K562 (cell line): ENCODE measurements at regions not wholly inside any gene's neighbourhood (a gene's known extent, or its start where the extent isn't known, plus 50 kb on each side); places are given as distances from the start of the nearest gene placed in this dataset.

Experiments used
- ATAC-seq: fragments of 200-7000 bp; cut with Tn5 transposase; 3 replicates; pipeline ENCODE4 v1.9.1; 2020; ENCODE audit warnings: moderate library complexity
- BruUV-seq: library from RNA; stranded (reverse); fragments of 400-500 nt; replicated peaks from 2 replicates; lab custom pipeline; 2021; lab: Mats Ljungman, UMichigan
- CTCF ChIA-PET: fragments of 300-600 bp; formaldehyde crosslinking; extraction: SDS; loops from one replicate; lab custom pipeline; 2021; ENCODE audit warnings: low intra/inter-chr PET ratio; lab: Yijun Ruan, JAX
- POLR2A ChIA-PET: fragments of 300-600, 350-650 bp; sonication (Branson Sonifier 250); formaldehyde crosslinking; extraction: SDS; loops from one replicate; lab custom pipeline; 2021; ENCODE audit warnings: antibody characterized with exemption, inconsistent platforms; lab: Yijun Ruan, JAX
- DNase-seq, 4 experiments: peaks; one replicate each; pipeline versions ENCODE4 v3.0.0 to v3.0.0-alpha.2; 2011 to 2018; ENCODE audit warnings: low spot score in 3 of 4, mixed read lengths in 3 of 4; ENCODE audit errors: extremely low read depth in 1 of 4
- FAIRE-seq: peaks from 2 replicates; lab custom pipeline; 2011; peaks lifted over from hg19 to GRCh38; lab: Jason Lieb, UNC
- H2AFZ ChIP-seq: 2 replicates; pipeline ENCODE4 v1.6.0; 2011; ENCODE audit warnings: low read depth, low read length, control low read depth, inconsistent platforms
- H3K27ac ChIP-seq: fragments of 200-600 bp; 3 replicates; pipeline ENCODE4 v1.8.0; 2011; ENCODE audit warnings: low read depth, mild to moderate bottlenecking, control low read depth, inconsistent platforms, low read length, moderate library complexity, mixed read lengths; ENCODE audit errors: extremely low read depth
- H3K27me3 ChIP-seq, 2 experiments: fragments of 300-600 bp in 1 of 2; 2 replicates in 1 of 2; 3 replicates in 1 of 2; pipeline versions ENCODE4 v1.6.0 to v1.8.0; 2011; ENCODE audit warnings: inconsistent platforms in 2 of 2, low read length in 2 of 2, mild to moderate bottlenecking in 1 of 2, mixed read lengths in 1 of 2, moderate library complexity in 1 of 2; ENCODE audit not compliant: control insufficient read depth in 2 of 2, insufficient read depth in 2 of 2
- H3K36me3 ChIP-seq: fragments of 300-600 bp; 3 replicates; pipeline ENCODE4 v1.8.0; 2011; ENCODE audit warnings: mild to moderate bottlenecking, low read length, inconsistent platforms; ENCODE audit not compliant: control insufficient read depth, insufficient read depth
- H3K4me1 ChIP-seq, 2 experiments: fragments of 200-600 bp in 1 of 2; replicated peaks in 1 of 2; 2 replicates in 1 of 2; 3 replicates in 1 of 2; pipeline versions ENCODE4 v1.5.1 to v1.8.0; 2011; ENCODE audit warnings: inconsistent platforms in 2 of 2, low read length in 2 of 2, mild to moderate bottlenecking in 1 of 2, mixed read lengths in 1 of 2, moderate library complexity in 1 of 2; ENCODE audit not compliant: control insufficient read depth in 2 of 2, insufficient read depth in 2 of 2
- H3K4me2 ChIP-seq: 2 replicates; pipeline ENCODE4 v1.6.1; 2011; ENCODE audit warnings: low read length, control low read depth, inconsistent platforms, mixed read lengths; ENCODE audit not compliant: insufficient read depth
- H3K4me3 ChIP-seq: fragments of 200-600 bp; sonication (generic), shearing (Covaris generic); 2 replicates; pipeline ENCODE4 v1.5.1; 2016; ENCODE audit warnings: control low read depth, inconsistent platforms
- H3K79me2 ChIP-seq: fragments of 200-600 bp; 3 replicates; pipeline ENCODE4 v1.8.0; 2011; ENCODE audit warnings: low read length, inconsistent platforms; ENCODE audit not compliant: control insufficient read depth, insufficient read depth
- H3K9ac ChIP-seq, 2 experiments: 2 replicates each; pipeline versions ENCODE4 v1.6.0 to v1.6.1; 2011; ENCODE audit warnings: low read depth in 2 of 2, low read length in 2 of 2, control low read depth in 1 of 2, inconsistent platforms in 1 of 2, mild to moderate bottlenecking in 1 of 2, mixed read lengths in 1 of 2; ENCODE audit not compliant: insufficient read depth in 1 of 2
- H3K9me1 ChIP-seq: one replicate; pipeline ENCODE4 v1.6.0; 2011; ENCODE audit warnings: inconsistent platforms, mild to moderate bottlenecking, low read length, moderate library complexity; ENCODE audit not compliant: control insufficient read depth, insufficient read depth
- H3K9me3 ChIP-seq: replicated peaks from 2 replicates; pipeline ENCODE4 v1.5.1; 2011; ENCODE audit warnings: low read depth, low read length, inconsistent platforms; ENCODE audit not compliant: control insufficient read depth, insufficient read depth
- H4K20me1 ChIP-seq: replicated peaks from 2 replicates; pipeline ENCODE4 v1.6.1; 2011; ENCODE audit warnings: low read length, inconsistent platforms, mixed read lengths; ENCODE audit not compliant: control insufficient read depth, insufficient read depth
- E2F5 ChIP-seq: sonication (generic); formaldehyde crosslinking; IDR thresholded peaks from 2 replicates; pipeline ENCODE4 v1.8.0; 2022; ENCODE audit warnings: mild to moderate bottlenecking, missing genetic modification reagents
- GATA2 ChIP-seq: sonication (generic); formaldehyde crosslinking; IDR thresholded peaks from 2 replicates; pipeline ENCODE4 v1.4.0; 2020; ENCODE audit warnings: mild to moderate bottlenecking, missing genetic modification reagents
- NCOR1 ChIP-seq: fragments of 450-650 bp; IDR thresholded peaks from 2 replicates; pipeline ENCODE4 v1.6.1; 2016; ENCODE audit warnings: mild to moderate bottlenecking, moderate library complexity
- TFAP4 ChIP-seq: sonication (generic); formaldehyde crosslinking; IDR thresholded peaks from 2 replicates; pipeline ENCODE4 v1.8.0; 2022; ENCODE audit warnings: missing genetic modification reagents, mild to moderate bottlenecking, moderate library complexity, borderline replicate concordance
- ZFX ChIP-seq: sonication (generic); formaldehyde crosslinking; IDR thresholded peaks from 2 replicates; pipeline ENCODE4 v1.8.0; 2022; ENCODE audit warnings: mild to moderate bottlenecking, missing genetic modification reagents, moderate library complexity
- ZKSCAN3 ChIP-seq: fragments of 250-450 bp; sonication (Bioruptor Pico); IDR thresholded peaks from 2 replicates; pipeline ENCODE4 v1.4.0; 2020
- ZNF431 ChIP-seq: sonication (generic); formaldehyde crosslinking; IDR thresholded peaks from 2 replicates; pipeline ENCODE4 v1.8.0; 2022; ENCODE audit warnings: mild to moderate bottlenecking, missing genetic modification reagents
- ZNF609 ChIP-seq: sonication (generic); formaldehyde crosslinking; IDR thresholded peaks from 2 replicates; pipeline ENCODE4 v1.8.1; 2023; ENCODE audit warnings: missing genetic modification reagents, mild to moderate bottlenecking, borderline replicate concordance
- ZNF75A ChIP-seq: fragments of 450-650 bp; formaldehyde crosslinking; IDR thresholded peaks from 2 replicates; pipeline ENCODE4 v1.4.0; 2020; ENCODE audit warnings: mild to moderate bottlenecking
- WGBS: fragments of 100-300 bp; shearing (Covaris generic); methylation state at CpG from one replicate; pipeline ENCODE4 v1.1.6; 2016; ENCODE audit warnings: low coverage, mixed read lengths; ENCODE audit not compliant: insufficient coverage; ENCODE audit errors: missing lambda C conversion rate; 5-methylcytosine and 5-hydroxymethylcytosine counted together
- in situ Hi-C: fragments of 300-500 bp; cut with MboI; formaldehyde crosslinking; loops from 4 replicates; pipeline ENCODE4 v1.15.0; 2018; ENCODE audit warnings: inconsistent platforms, mixed read lengths
- intact Hi-C: fragments of 100-400 bp; cut with micrococcal nuclease; formaldehyde crosslinking; loops from 2 replicates; pipeline ENCODE4 v1.14.2; 2022

GRCh38 chr2:145543155-145543554, 1023.2 kb upstream of the ZEB2 start:
- TF ChIP-seq GATA2 (no peak), ZNF75A (CRISPR knock-in tag) (no peak), ZKSCAN3 (CRISPR knock-in tag) (no peak), ZNF431 (no peak), TFAP4 (CRISPR knock-in tag) (no peak)
- Histone ChIP-seq H3K27ac (no peak overlapping the region), H3K36me3 (no peaks in the 10 kb centered on the region), H3K4me3 (no peak overlapping the region), H2AFZ (no peak overlapping the region), H3K27me3 (no peaks in the 10 kb centered on the region), H4K20me1 (no peaks in the 10 kb centered on the region), H3K9me1 (no peaks in the 10 kb centered on the region), H3K9me3 (no peaks in the 10 kb centered on the region), H3K4me2 (no peak overlapping the region), H3K9ac (no peak overlapping the region), H3K79me2 (no peaks in the 10 kb centered on the region), H3K4me1 (no peaks in the 10 kb centered on the region)
- CTCF ChIA-PET: no interaction called here
- 21% methylated on average over 2 of the region's 2 CpGs for WGBS
- POLR2A ChIA-PET: no interaction called here
- in situ Hi-C loops: no loop called here
- no TSS peak for BruUV-seq
- FAIRE-seq: no peak
- DNase-seq: no peak
- intact Hi-C loops: no loop called here
- no peak for ATAC-seq

GRCh38 chr2:145541028-145541427, 1021.1 kb upstream of the ZEB2 start:
- Histone ChIP-seq H3K79me2 (no peaks in the 10 kb centered on the region), H3K4me1 (no peaks in the 10 kb centered on the region), H3K4me3 (no peak overlapping the region), H3K9ac (no peak overlapping the region), H4K20me1 (no peaks in the 10 kb centered on the region), H2AFZ (no peak overlapping the region), H3K27me3 (no peaks in the 10 kb centered on the region), H3K4me2 (no peak overlapping the region), H3K9me3 (no peaks in the 10 kb centered on the region), H3K27ac (no peak overlapping the region), H3K36me3 (no peaks in the 10 kb centered on the region), H3K9me1 (no peaks in the 10 kb centered on the region)
- 73% methylated on average over 2 of the region's 2 CpGs for WGBS
- in situ Hi-C loops (no loop called here), intact Hi-C loops (no loop called here)
- no peak for DNase-seq
- ATAC-seq: no peak
- TF ChIP-seq E2F5 (CRISPR knock-in tag): no peak
- no peak for TF ChIP-seq NCOR1
- TF ChIP-seq ZFX: no peak
- TF ChIP-seq ZNF609 (CRISPR knock-in tag): no peak
- no TSS peak for BruUV-seq
- FAIRE-seq: no peak
- CTCF ChIA-PET: no interaction called here
- POLR2A ChIA-PET: no interaction called here
